ENCODE measurements at regions not wholly inside any gene's neighbourhood (a gene's known extent, or its start where the extent isn't known, plus 50 kb on each side); places are given as distances from the start of the nearest gene placed in this dataset.

GRCh38 chr10:43862756-43863155, 214.1 kb upstream of the ZNF32 start:
- H3K36me3 ChIP-seq (ENCODE audit: low read depth) = no peaks in the 10 kb centered on the region
- ATAC-seq (ENCODE audit: low read depth) (no peak), DNase-seq (ENCODE audit: low spot score) (no peak)
- no peaks in the 10 kb centered on the region for H3K4me1 ChIP-seq (ENCODE audit: insufficient read depth, poor library complexity, severe bottlenecking)
- no peaks in the 10 kb centered on the region for H3K9me3 ChIP-seq (ENCODE audit: severe bottlenecking)
- no peak for TF ChIP-seq CTCF (IDR thresholded peaks at IDR 0.05; ENCODE audit: poor library complexity, severe bottlenecking)
- H3K27me3 ChIP-seq (ENCODE audit: insufficient read depth, poor library complexity, severe bottlenecking) = no peaks in the 10 kb centered on the region
- no peak overlapping the region for H3K4me3 ChIP-seq (ENCODE audit: severe bottlenecking)
- no peak overlapping the region for H3K27ac ChIP-seq (ENCODE audit: poor library complexity, severe bottlenecking)

- H3K4me3 ChIP-seq (ENCODE audit: severe bottlenecking) = no peak overlapping the region
- no peaks in the 10 kb centered on the region for H3K9me3 ChIP-seq (ENCODE audit: severe bottlenecking)
- H3K4me1 ChIP-seq (ENCODE audit: insufficient read depth, poor library complexity, severe bottlenecking) = no peaks in the 10 kb centered on the region
- H3K27me3 ChIP-seq (ENCODE audit: insufficient read depth, poor library complexity, severe bottlenecking) = no peaks in the 10 kb centered on the region
- DNase-seq (ENCODE audit: low spot score) (no peak), ATAC-seq (ENCODE audit: low read depth) (no peak)
- no peaks in the 10 kb centered on the region for H3K36me3 ChIP-seq (ENCODE audit: low read depth)
- H3K27ac ChIP-seq (ENCODE audit: poor library complexity, severe bottlenecking) = no peak overlapping the region
- no peak for TF ChIP-seq CTCF (IDR thresholded peaks at IDR 0.05; ENCODE audit: poor library complexity, severe bottlenecking)
Measured at GRCh38 chr10:43861966-43862751, 213.5 kb upstream of the ZNF32 start.

- Histone ChIP-seq H3K36me3 (ENCODE audit: low read depth) (no peaks in the 10 kb centered on the region), H3K4me1 (ENCODE audit: insufficient read depth, poor library complexity, severe bottlenecking) (no peaks in the 10 kb centered on the region), H3K9me3 (ENCODE audit: severe bottlenecking) (no peaks in the 10 kb centered on the region), H3K27me3 (ENCODE audit: insufficient read depth, poor library complexity, severe bottlenecking) (no peaks in the 10 kb centered on the region), H3K27ac (ENCODE audit: poor library complexity, severe bottlenecking) (no peak overlapping the region), H3K4me3 (ENCODE audit: severe bottlenecking) (no peak overlapping the region)
- DNase-seq (ENCODE audit: low spot score) = no peak
- no peak for ATAC-seq (ENCODE audit: low read depth)
- TF ChIP-seq CTCF (IDR thresholded peaks at IDR 0.05; ENCODE audit: poor library complexity, severe bottlenecking) = no peak
Measured at GRCh38 chr10:43859016-43859525, 210.4 kb upstream of the ZNF32 start.

- no peak for TF ChIP-seq CTCF (IDR thresholded peaks at IDR 0.05; ENCODE audit: poor library complexity, severe bottlenecking)
- no peaks in the 10 kb centered on the region for H3K9me3 ChIP-seq (ENCODE audit: severe bottlenecking)
- H3K36me3 ChIP-seq (ENCODE audit: low read depth) = no peaks in the 10 kb centered on the region
- no peaks in the 10 kb centered on the region for H3K4me1 ChIP-seq (ENCODE audit: insufficient read depth, poor library complexity, severe bottlenecking)
- ATAC-seq (ENCODE audit: low read depth) (no peak), DNase-seq (ENCODE audit: low spot score) (no peak)
- H3K27me3 ChIP-seq (ENCODE audit: insufficient read depth, poor library complexity, severe bottlenecking) = no peaks in the 10 kb centered on the region
- no peak overlapping the region for H3K27ac ChIP-seq (ENCODE audit: poor library complexity, severe bottlenecking)
- H3K4me3 ChIP-seq (ENCODE audit: severe bottlenecking) = no peak overlapping the region
Measured at GRCh38 chr10:43857931-43858315, 209.2 kb upstream of the ZNF32 start.

All from RWPE2 (cell line).